ENCODE measurements at regions not wholly inside any gene's neighbourhood (a gene's known extent, or its start where the extent isn't known, plus 50 kb on each side); places are given as distances from the start of the nearest gene placed in this dataset.

DNA sequence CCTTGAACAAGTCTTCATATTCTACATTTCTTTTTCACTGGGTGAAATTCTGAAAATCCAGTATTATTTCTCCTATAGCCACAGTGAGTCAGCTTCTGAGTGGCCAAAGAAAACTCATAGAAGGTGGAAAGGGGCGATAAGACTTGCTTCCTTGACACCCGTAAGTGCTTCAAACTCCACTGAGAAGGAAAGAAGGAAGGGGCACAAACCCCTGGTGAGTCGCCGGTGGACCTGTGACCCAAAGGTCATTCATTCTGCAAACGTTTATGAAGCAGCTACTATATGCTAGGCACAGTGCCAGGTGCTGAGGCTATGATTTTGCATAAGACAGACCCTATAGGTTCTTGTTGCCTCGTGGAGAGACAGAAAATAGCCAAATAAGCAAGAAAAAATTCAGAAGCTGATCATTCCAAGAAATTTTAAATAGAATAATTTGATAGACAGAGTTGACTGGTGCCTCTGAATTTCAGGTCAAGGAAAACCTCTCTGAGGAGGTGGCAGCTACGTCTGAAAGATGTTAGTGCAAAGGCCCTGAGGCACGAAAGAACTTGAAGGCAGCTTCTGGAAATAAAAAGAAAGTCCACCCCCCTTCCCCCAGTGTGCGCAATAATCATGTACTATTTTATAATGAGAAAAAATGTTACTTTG lies 118.2 kb downstream of the CD24 start:
- Histone ChIP-seq H3K9ac (no peak overlapping the region), H3K36me3 (no peaks in the 10 kb centered on the region), H3K27me3 (no peaks in the 10 kb centered on the region), H3K4me2 (no peak overlapping the region), H3K27ac (no peak overlapping the region), H3F3A (ENCODE audit: low read depth) (no peaks in the 10 kb centered on the region), H3K4me1 (no peaks in the 10 kb centered on the region), H2AFZ (replicated peaks) (no peak overlapping the region), H3K4me3 (no peak overlapping the region), H3K9me3 (ENCODE audit: low read depth) (peaks cover 3% of the 10 kb centered on the region), H4K20me1 (ENCODE audit: low read depth) (no peaks in the 10 kb centered on the region), H3K79me2 (ENCODE audit: low read depth) (no peaks in the 10 kb centered on the region)
- TF ChIP-seq CTCF (IDR thresholded peaks at IDR 0.05): no peak
- TF ChIP-seq EZH2phosphoT487 (IDR thresholded peaks at IDR 0.05): no peak
- TF ChIP-seq EZH2 (IDR thresholded peaks at IDR 0.05): no peak
- Mint-ChIP-seq H3K27ac (no peak overlapping the region), H3K4me1 (no peaks in the 10 kb centered on the region), H3K36me3 (no peaks in the 10 kb centered on the region), H3K9me3 (peaks cover 20% of the 10 kb centered on the region), H3K27me3 (ENCODE audit: insufficient read depth, low read depth) (peaks cover 9% of the 10 kb centered on the region), H3K4me3 (no peak overlapping the region)
- no peak for DNase-seq (ENCODE audit: low spot score)

DNA sequence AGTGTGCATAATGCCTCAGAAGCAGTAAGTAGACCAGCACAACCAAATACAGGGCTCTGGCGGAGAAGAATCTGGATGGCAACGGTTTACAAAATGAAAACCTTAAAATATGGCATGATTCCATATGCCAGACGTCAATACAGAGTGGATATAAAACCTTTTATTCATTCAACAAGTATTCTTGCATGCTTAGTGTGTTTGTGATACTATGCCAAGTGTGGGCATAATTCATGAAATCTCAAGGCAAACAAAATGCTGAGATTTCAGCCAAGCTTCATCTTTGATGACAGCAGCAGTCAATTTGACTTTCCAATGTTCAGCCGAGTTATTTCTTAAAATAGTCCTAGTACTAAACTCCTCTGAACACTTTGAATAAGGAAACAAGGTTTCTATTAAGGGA lies 119.4 kb downstream of the CD24 start:
- Mint-ChIP-seq H3K36me3 (no peaks in the 10 kb centered on the region), H3K27me3 (ENCODE audit: insufficient read depth, low read depth) (peaks cover 4% of the 10 kb centered on the region), H3K27ac (no peak overlapping the region), H3K4me1 (no peaks in the 10 kb centered on the region), H3K9me3 (peaks cover 13% of the 10 kb centered on the region), H3K4me3 (no peak overlapping the region)
- H3K79me2 ChIP-seq (ENCODE audit: low read depth): no peaks in the 10 kb centered on the region
- H3K4me1 ChIP-seq: no peaks in the 10 kb centered on the region
- TF ChIP-seq EZH2phosphoT487 (IDR thresholded peaks at IDR 0.05): no peak
- no peak for TF ChIP-seq CTCF (IDR thresholded peaks at IDR 0.05)
- TF ChIP-seq EZH2 (IDR thresholded peaks at IDR 0.05): no peak
- H3K4me3 ChIP-seq: no peak overlapping the region
- H3K4me2 ChIP-seq: no peak overlapping the region
- DNase-seq (ENCODE audit: low spot score): no peak
- H3K9me3 ChIP-seq (ENCODE audit: low read depth): no peaks in the 10 kb centered on the region
- no peaks in the 10 kb centered on the region for H4K20me1 ChIP-seq (ENCODE audit: low read depth)
- H3F3A ChIP-seq (ENCODE audit: low read depth): no peaks in the 10 kb centered on the region
- H3K27ac ChIP-seq: no peak overlapping the region
- H3K27me3 ChIP-seq: no peaks in the 10 kb centered on the region
- H2AFZ ChIP-seq (replicated peaks): no peak overlapping the region
- no peak overlapping the region for H3K9ac ChIP-seq
- no peaks in the 10 kb centered on the region for H3K36me3 ChIP-seq

- Histone ChIP-seq H3K4me2 (no peak overlapping the region), H3K9me3 (ENCODE audit: low read depth) (no peaks in the 10 kb centered on the region), H3K27me3 (no peaks in the 10 kb centered on the region), H3K9ac (no peak overlapping the region), H3F3A (ENCODE audit: low read depth) (no peaks in the 10 kb centered on the region), H3K4me3 (no peak overlapping the region), H3K27ac (no peak overlapping the region), H4K20me1 (ENCODE audit: low read depth) (no peaks in the 10 kb centered on the region), H2AFZ (replicated peaks) (no peak overlapping the region), H3K36me3 (no peaks in the 10 kb centered on the region), H3K4me1 (no peaks in the 10 kb centered on the region), H3K79me2 (ENCODE audit: low read depth) (no peaks in the 10 kb centered on the region)
- no peak for DNase-seq (ENCODE audit: low spot score)
- Mint-ChIP-seq H3K36me3 (no peaks in the 10 kb centered on the region), H3K4me1 (no peaks in the 10 kb centered on the region), H3K27ac (no peak overlapping the region), H3K4me3 (no peak overlapping the region), H3K9me3 (peaks cover 7% of the 10 kb centered on the region), H3K27me3 (ENCODE audit: insufficient read depth, low read depth) (peaks cover 2% of the 10 kb centered on the region)
- no peak for TF ChIP-seq EZH2phosphoT487 (IDR thresholded peaks at IDR 0.05)
- no peak for TF ChIP-seq EZH2 (IDR thresholded peaks at IDR 0.05)
- TF ChIP-seq CTCF (IDR thresholded peaks at IDR 0.05): no peak
These were observed 124.7 kb downstream of the CD24 start for GRCh38 chr6:106849676-106850332.

Data from neural progenitor cell (in vitro differentiated cells).